ENCODE measurements at regions not wholly inside any gene's neighbourhood (a gene's known extent, or its start where the extent isn't known, plus 50 kb on each side); places are given as distances from the start of the nearest gene placed in this dataset.
"Not testable (repeated sequence)": the region's sequence is repeated elsewhere in the genome, so short reads cannot be mapped to it uniquely, and the experiment has no call there.

GRCh38 chr12:94916663-94917062 is 86.8 kb downstream of the NDUFA12 start:
- DNase-seq (ENCODE audit: low read depth, low spot score): no peak
- H3K27ac ChIP-seq: no peak overlapping the region

GRCh38 chr12:94909663-94910062 is 93.8 kb downstream of the NDUFA12 start:
- no peak for DNase-seq (ENCODE audit: low read depth, low spot score)

GRCh38 chr12:94905749-94906148 is 97.7 kb downstream of the NDUFA12 start:
- not testable (repeated sequence) for H3K27ac ChIP-seq; DNase-seq (ENCODE audit: low read depth, low spot score)

More at GRCh38 chr12:94909663-94910062, 93.8 kb downstream of the NDUFA12 start:
- H3K27ac ChIP-seq: no peak overlapping the region

- no peak for DNase-seq (ENCODE audit: low read depth, low spot score)
- no peak overlapping the region for H3K27ac ChIP-seq
Measured at GRCh38 chr12:94900496-94900895, 103.0 kb downstream of the NDUFA12 start.

- no peak for DNase-seq (ENCODE audit: low read depth, low spot score)
Measured at GRCh38 chr12:94898388-94898787, 105.1 kb downstream of the NDUFA12 start.

GRCh38 chr12:94892544-94893267 is 110.8 kb downstream of the NDUFA12 start:
- no peak overlapping the region for H3K27ac ChIP-seq
- no peak for DNase-seq (ENCODE audit: low read depth, low spot score)

More at GRCh38 chr12:94898388-94898787, 105.1 kb downstream of the NDUFA12 start:
- H3K27ac ChIP-seq: no peak overlapping the region

GRCh38 chr12:94889445-94890210 is 113.9 kb downstream of the NDUFA12 start:
- H3K27ac ChIP-seq: no peak overlapping the region
- no peak for DNase-seq (ENCODE audit: low read depth, low spot score)

GRCh38 chr12:94879542-94879941 is 124.0 kb downstream of the NDUFA12 start:
- DNase-seq (ENCODE audit: low read depth, low spot score): no peak

GRCh38 chr12:94875525-94875924 is 128.0 kb downstream of the NDUFA12 start:
- DNase-seq (ENCODE audit: low read depth, low spot score): peak; percentile 37
- no peak overlapping the region for H3K27ac ChIP-seq

More at GRCh38 chr12:94879542-94879941, 124.0 kb downstream of the NDUFA12 start:
- no peak overlapping the region for H3K27ac ChIP-seq

GRCh38 chr12:94874518-94875302 is 128.8 kb downstream of the NDUFA12 start:
- H3K27ac ChIP-seq: no peak overlapping the region
- DNase-seq (ENCODE audit: low read depth, low spot score): no peak

- no peak for DNase-seq (ENCODE audit: low read depth, low spot score)
Measured at GRCh38 chr12:94873734-94874517, 129.6 kb downstream of the NDUFA12 start.

GRCh38 chr12:94872971-94873733 is 130.3 kb downstream of the NDUFA12 start:
- no peak for DNase-seq (ENCODE audit: low read depth, low spot score)
- no peak overlapping the region for H3K27ac ChIP-seq

More at GRCh38 chr12:94873734-94874517, 129.6 kb downstream of the NDUFA12 start:
- no peak overlapping the region for H3K27ac ChIP-seq

- no peak overlapping the region for H3K27ac ChIP-seq
- no peak for DNase-seq (ENCODE audit: low read depth, low spot score)
Measured at GRCh38 chr12:94872671-94872970, 130.9 kb downstream of the NDUFA12 start.

GRCh38 chr12:94872007-94872653 is 131.4 kb downstream of the NDUFA12 start:
- DNase-seq (ENCODE audit: low read depth, low spot score): no peak
- H3K27ac ChIP-seq: no peak overlapping the region

- no peak overlapping the region for H3K27ac ChIP-seq
- no peak for DNase-seq (ENCODE audit: low read depth, low spot score)
Measured at GRCh38 chr12:94870511-94870910, 133.0 kb downstream of the NDUFA12 start.

GRCh38 chr12:94868161-94868560 is 135.3 kb downstream of the NDUFA12 start:
- no peak overlapping the region for H3K27ac ChIP-seq
- DNase-seq (ENCODE audit: low read depth, low spot score): no peak

GRCh38 chr12:94867066-94867855 is 136.2 kb downstream of the NDUFA12 start:
- no peak overlapping the region for H3K27ac ChIP-seq
- DNase-seq (ENCODE audit: low read depth, low spot score): no peak

- H3K27ac ChIP-seq: no peak overlapping the region
- DNase-seq (ENCODE audit: low read depth, low spot score): no peak
Measured at GRCh38 chr12:94864987-94865386, 138.5 kb downstream of the NDUFA12 start.
